HepG2 (cell line): ENCODE measurements at regions not wholly inside any gene's neighbourhood (a gene's known extent, or its start where the extent isn't known, plus 50 kb on each side); places are given as distances from the start of the nearest gene placed in this dataset.

ENCODE experiments used
- ATAC-seq: fragments of 200-7000 bp; cut with Tn5 transposase; 3 replicates; pipeline ENCODE4 v1.9.1; 2020; ENCODE audit warnings: mild to moderate bottlenecking, moderate library complexity
- BruUV-seq: library from RNA; stranded (reverse); fragments of 400-500 nt; replicated peaks from 2 replicates; lab custom pipeline; 2021; lab: Mats Ljungman, UMichigan
- CTCF ChIA-PET: fragments of 300-600 bp; formaldehyde crosslinking; extraction: SDS; loops from one replicate; lab custom pipeline; 2021; ENCODE audit warnings: low total read pairs, inconsistent platforms, low intra/inter-chr PET ratio; lab: Yijun Ruan, JAX
- POLR2A ChIA-PET: fragments of 350-600 bp; sonication (Branson Sonifier 250); formaldehyde crosslinking; loops from one replicate; lab custom pipeline; 2020; ENCODE audit warnings: antibody characterized with exemption, inconsistent platforms; lab: Yijun Ruan, JAX
- DNase-seq: peaks from one replicate; pipeline ENCODE4 v3.0.0-alpha.2; 2015; ENCODE audit warnings: low spot score
- FAIRE-seq: peaks from 3 replicates; lab custom pipeline; 2011; peaks lifted over from hg19 to GRCh38; lab: Jason Lieb, UNC
- H2AFZ ChIP-seq: one replicate; pipeline ENCODE4 v1.6.1; 2011; ENCODE audit warnings: low read length, inconsistent platforms
- H3K27ac ChIP-seq: fragments of 300-600 bp; 3 replicates; pipeline ENCODE4 v1.8.0; 2011; ENCODE audit warnings: mixed run types, mild to moderate bottlenecking, mixed read lengths, low read length, inconsistent platforms; ENCODE audit not compliant: insufficient read depth; ENCODE audit errors: extremely low read length
- H3K27me3 ChIP-seq, 2 experiments: fragments of 200-600 bp in 1 of 2; 2 replicates in 1 of 2; 3 replicates in 1 of 2; pipeline versions ENCODE4 v1.6.0 to v1.8.0; 2011; ENCODE audit warnings: low read length in 2 of 2, mild to moderate bottlenecking in 2 of 2, moderate library complexity in 2 of 2, inconsistent platforms in 1 of 2; ENCODE audit not compliant: insufficient read depth in 2 of 2, control insufficient read depth in 1 of 2
- H3K36me3 ChIP-seq, 2 experiments: fragments of 200-600 bp in 1 of 2; replicated peaks in 1 of 2; 2 replicates in 1 of 2; 3 replicates in 1 of 2; pipeline versions ENCODE4 v1.5.1 to v1.8.0; 2011; ENCODE audit warnings: low read length in 2 of 2, inconsistent platforms in 1 of 2; ENCODE audit not compliant: insufficient read depth in 2 of 2, control insufficient read depth in 1 of 2
- H3K4me1 ChIP-seq: 2 replicates; pipeline ENCODE4 v1.5.1; 2012; ENCODE audit warnings: low read length, inconsistent platforms; ENCODE audit not compliant: insufficient read depth
- H3K4me2 ChIP-seq: 2 replicates; pipeline ENCODE4 v1.6.0; 2011; ENCODE audit warnings: low read depth, low read length, inconsistent platforms
- H3K4me3 ChIP-seq, 3 experiments: fragments of 200-600 bp in 1 of 3; sonication (generic), shearing (Covaris generic) in 1 of 3; replicated peaks in 1 of 3; 2 replicates each; pipeline ENCODE4 v1.5.1; 2011 to 2016; ENCODE audit warnings: low read length in 3 of 3, inconsistent platforms in 2 of 3, low read depth in 2 of 3, mild to moderate bottlenecking in 2 of 3, control low read depth in 1 of 3, mixed read lengths in 1 of 3; ENCODE audit not compliant: insufficient read depth in 1 of 3
- H3K79me2 ChIP-seq: one replicate; pipeline ENCODE4 v1.6.1; 2011; ENCODE audit warnings: low read length, inconsistent platforms; ENCODE audit not compliant: insufficient read depth
- H3K9ac ChIP-seq: 2 replicates; pipeline ENCODE4 v1.6.0; 2011; ENCODE audit warnings: mild to moderate bottlenecking, low read depth, low read length, inconsistent platforms; ENCODE audit not compliant: insufficient read depth
- H3K9me3 ChIP-seq: 2 replicates; pipeline ENCODE4 v1.5.1; 2012; ENCODE audit warnings: mild to moderate bottlenecking, low read length
- H4K20me1 ChIP-seq: 2 replicates; pipeline ENCODE4 v1.6.0; 2011; ENCODE audit warnings: inconsistent platforms, mild to moderate bottlenecking, low read length, moderate library complexity; ENCODE audit not compliant: insufficient read depth
- CHD2 ChIP-seq: IDR thresholded peaks from 2 replicates; pipeline ENCODE4 v1.6.1; 2011; ENCODE audit warnings: low read depth, low read length, improper control_type of control experiment
- HMG20A ChIP-seq: IDR thresholded peaks from 2 replicates; pipeline ENCODE4 v1.6.1; 2016; ENCODE audit warnings: borderline replicate concordance
- MYC ChIP-seq: sonication (generic); formaldehyde crosslinking; IDR thresholded peaks from 2 replicates; pipeline ENCODE4 v1.9.0; 2021; ENCODE audit warnings: missing genetic modification reagents, borderline replicate concordance
- NR2C2 ChIP-seq: sonication (generic); formaldehyde crosslinking; IDR thresholded peaks from 2 replicates; pipeline ENCODE4 v1.4.0; 2020; ENCODE audit warnings: missing genetic modification reagents, mild to moderate bottlenecking, moderate library complexity, borderline replicate concordance
- POGZ ChIP-seq: sonication (generic); formaldehyde crosslinking; IDR thresholded peaks from 2 replicates; pipeline ENCODE4 v1.4.0; 2020; ENCODE audit warnings: mild to moderate bottlenecking, missing genetic modification reagents
- POLR2AphosphoS5 ChIP-seq: IDR thresholded peaks from 2 replicates; pipeline ENCODE4 v1.6.1; 2012; ENCODE audit warnings: low read depth, low read length
- RAD21 ChIP-seq: fragments of 450-650 bp; formaldehyde crosslinking; IDR thresholded peaks from 2 replicates; pipeline ENCODE4 v1.5.0; 2020; ENCODE audit warnings: mild to moderate bottlenecking
- SSRP1 ChIP-seq: IDR thresholded peaks from 2 replicates; pipeline ENCODE4 v1.6.1; 2016; ENCODE audit warnings: control low read depth
- TBP ChIP-seq: sonication (generic); formaldehyde crosslinking; IDR thresholded peaks from 2 replicates; pipeline ENCODE4 v1.5.0; 2020; ENCODE audit warnings: missing genetic modification reagents
- TCF7 ChIP-seq: sonication (generic); IDR thresholded peaks from 2 replicates; pipeline ENCODE4 v1.6.1; 2016; ENCODE audit warnings: antibody characterized with exemption, low read depth
- TEAD2 ChIP-seq: sonication (generic); formaldehyde crosslinking; IDR thresholded peaks from 2 replicates; pipeline ENCODE4 v1.9.0; 2021; ENCODE audit warnings: missing genetic modification reagents
- ZNF160 ChIP-seq: sonication (generic); formaldehyde crosslinking; IDR thresholded peaks from 2 replicates; pipeline ENCODE4 v1.8.0; 2022; ENCODE audit warnings: mild to moderate bottlenecking, inconsistent platforms, missing genetic modification reagents
- ZNF264 ChIP-seq: sonication (generic); formaldehyde crosslinking; IDR thresholded peaks from 2 replicates; pipeline ENCODE4 v1.4.0; 2020; ENCODE audit warnings: missing genetic modification reagents
- ZNF3 ChIP-seq: IDR thresholded peaks from 2 replicates; pipeline ENCODE4 v1.7.0; 2017; ENCODE audit warnings: inconsistent platforms
- ZNF510 ChIP-seq: sonication (generic); formaldehyde crosslinking; IDR thresholded peaks from 2 replicates; pipeline ENCODE4 v1.4.0; 2020; ENCODE audit warnings: low read depth, mild to moderate bottlenecking, missing genetic modification reagents
- ZNF672 ChIP-seq: sonication (generic); formaldehyde crosslinking; IDR thresholded peaks from 2 replicates; pipeline ENCODE4 v1.8.1; 2022; ENCODE audit warnings: missing genetic modification reagents
- WGBS: methylation state at CpG from one replicate; pipeline ENCODE4 v1.1.6; 2017; ENCODE audit warnings: low lambda C conversion rate; 5-methylcytosine and 5-hydroxymethylcytosine counted together
- in situ Hi-C: cut with HindIII; loops from 2 replicates; pipeline ENCODE4 v1.10.0; 2017; ENCODE audit warnings: low pct_unique_long_range_greater_than_20kb; ENCODE audit not compliant: extremely low pct_ligation_motif_present
- intact Hi-C: fragments of 100-400 bp; cut with micrococcal nuclease; formaldehyde crosslinking; loops from one replicate; pipeline ENCODE4 v1.10.0; 2022; ENCODE audit not compliant: unreplicated experiment
- TF ChIP-seq, protein P1 (sequence below), 2 experiments: fragments of 450-650 bp in 1 of 2; sonication (generic) in 1 of 2; formaldehyde crosslinking; IDR thresholded peaks; 2 replicates each; pipeline versions ENCODE4 v1.5.0 to v1.8.0; 2020 to 2022; ENCODE audit warnings: mild to moderate bottlenecking in 1 of 2, missing genetic modification reagents in 1 of 2

DNA sequence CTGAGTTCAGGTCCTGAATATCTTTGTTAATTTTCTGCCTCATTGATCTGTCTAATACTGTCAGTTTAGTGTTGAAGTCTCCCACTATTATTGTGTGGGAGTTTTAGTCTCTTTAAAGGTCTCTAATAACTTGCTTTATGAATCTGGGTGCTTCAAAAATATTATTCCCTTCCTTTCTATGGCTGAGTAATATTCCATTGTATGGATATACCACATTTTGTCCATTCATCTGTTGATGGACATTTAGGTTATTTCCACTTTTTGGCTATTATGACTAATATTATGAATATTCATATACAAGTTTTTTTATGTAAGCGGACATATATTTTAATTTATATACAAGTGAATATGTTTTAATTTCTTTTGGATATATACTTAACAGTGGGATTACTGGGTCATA, 82.7 kb downstream of the SDR9C7 start:
- in situ Hi-C loops, result no loop called here
- FAIRE-seq (no peak), DNase-seq (no peak), ATAC-seq (no peak)
- no peak overlapping the region for H3K4me2 ChIP-seq
- H3K36me3 ChIP-seq, result no peaks in the 10 kb centered on the region
- no peak overlapping the region for H2AFZ ChIP-seq
- intact Hi-C loops, result no loop called here
- H3K4me1 ChIP-seq, result no peaks in the 10 kb centered on the region
- ChIA-PET POLR2A (no interaction called here), CTCF (no interaction called here)
- no peak overlapping the region for H3K9ac ChIP-seq
- no peaks in the 10 kb centered on the region for H4K20me1 ChIP-seq
- no peaks in the 10 kb centered on the region for H3K79me2 ChIP-seq
- WGBS, result 52% methylated on average over 1 of the region's 1 CpG
- H3K27me3 ChIP-seq, result no peaks in the 10 kb centered on the region
- H3K4me3 ChIP-seq, result no peak overlapping the region
- no TSS peak for BruUV-seq
- H3K27ac ChIP-seq, result no peak overlapping the region
- H3K9me3 ChIP-seq, result no peaks in the 10 kb centered on the region
- TF ChIP-seq MYC (CRISPR knock-in tag), result no peak
- no peak for TF ChIP-seq HMG20A (CRISPR knock-in tag)
- TF ChIP-seq ZNF3 (CRISPR knock-in tag), result no peak
- no peak for TF ChIP-seq POLR2AphosphoS5
- TF ChIP-seq, protein P1, sequence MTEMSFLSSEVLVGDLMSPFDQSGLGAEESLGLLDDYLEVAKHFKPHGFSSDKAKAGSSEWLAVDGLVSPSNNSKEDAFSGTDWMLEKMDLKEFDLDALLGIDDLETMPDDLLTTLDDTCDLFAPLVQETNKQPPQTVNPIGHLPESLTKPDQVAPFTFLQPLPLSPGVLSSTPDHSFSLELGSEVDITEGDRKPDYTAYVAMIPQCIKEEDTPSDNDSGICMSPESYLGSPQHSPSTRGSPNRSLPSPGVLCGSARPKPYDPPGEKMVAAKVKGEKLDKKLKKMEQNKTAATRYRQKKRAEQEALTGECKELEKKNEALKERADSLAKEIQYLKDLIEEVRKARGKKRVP (CRISPR knock-in tag; IDR thresholded peaks at IDR 0.05), result no peak
- no peak for TF ChIP-seq ZNF160 (CRISPR knock-in tag)

DNA sequence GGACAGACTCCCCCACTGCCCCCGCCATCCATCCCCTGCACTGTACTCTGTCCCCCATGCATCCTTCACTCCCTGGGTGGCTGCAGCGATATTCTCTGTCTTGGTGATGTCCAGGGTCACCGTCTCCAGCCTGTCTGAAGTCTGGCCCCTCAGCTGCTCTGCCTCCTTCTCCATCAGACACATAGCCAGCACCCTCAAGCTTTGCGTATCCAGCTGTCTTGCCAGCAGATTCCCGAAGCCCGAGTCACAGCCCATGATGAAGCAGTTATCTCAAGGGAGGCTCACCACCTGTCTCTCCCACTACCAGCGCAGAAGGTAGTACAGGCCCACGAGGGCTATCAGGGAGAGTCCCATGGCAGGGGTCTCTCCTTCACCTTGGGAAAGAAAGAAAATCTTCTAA, 77.8 kb downstream of the HSD17B6 start:
- Histone ChIP-seq H3K27ac (no peak overlapping the region), H3K9me3 (no peaks in the 10 kb centered on the region), H3K9ac (no peak overlapping the region), H3K27me3 (peaks cover 0 to 4% of the 10 kb centered on the region in 2 experiments; a peak in 2 of 5 replicates), H3K36me3 (no peaks in the 10 kb centered on the region), H3K79me2 (no peaks in the 10 kb centered on the region), H4K20me1 (no peaks in the 10 kb centered on the region), H3K4me2 (no peak overlapping the region), H3K4me1 (peaks cover 14% of the 10 kb centered on the region; the same call in 1 of the 2 replicates), H3K4me3 (no peak overlapping the region), H2AFZ (no peak overlapping the region)
- 29% methylated on average over 8 of the region's 8 CpGs for WGBS
- intact Hi-C loops, result loop anchor here (1.0 kb wide), 1 partner anchor 146 kb away; no protein-coding TSS in a partner anchor
- FAIRE-seq (no peak), DNase-seq (no peak), ATAC-seq (no peak)
- in situ Hi-C loops, result no loop called here
- POLR2A ChIA-PET, result no interaction called here
- BruUV-seq, result no TSS peak
- CTCF ChIA-PET, result interaction anchor here (1.3 to 4.4 kb wide), 3 partner anchors 83 to 160 kb away, joined by 4 to 37 read pairs (median 11); no protein-coding TSS in a partner anchor
- no peak for TF ChIP-seq TCF7
- no peak for TF ChIP-seq TBP (CRISPR knock-in tag)
- no peak for TF ChIP-seq RAD21 (CRISPR knock-in tag)
- no peak for TF ChIP-seq ZNF510 (CRISPR knock-in tag)
- no peak for TF ChIP-seq ZNF672 (CRISPR knock-in tag)
- TF ChIP-seq CHD2, result no peak
- no peak for TF ChIP-seq SSRP1
- no peak for TF ChIP-seq POGZ (CRISPR knock-in tag)
- TF ChIP-seq ZNF264, result no peak
- no peak for TF ChIP-seq TEAD2
- no peak for TF ChIP-seq NR2C2 (CRISPR knock-in tag)
